K562 (cell line): ENCODE measurements at regions not wholly inside any gene's neighbourhood (a gene's known extent, or its start where the extent isn't known, plus 50 kb on each side); places are given as distances from the start of the nearest gene placed in this dataset.

Experiments used
- ATAC-seq: fragments of 200-7000 bp; cut with Tn5 transposase; 3 replicates; pipeline ENCODE4 v1.9.1; 2020; ENCODE audit warnings: moderate library complexity
- BruUV-seq: library from RNA; stranded (reverse); fragments of 400-500 nt; replicated peaks from 2 replicates; lab custom pipeline; 2021; lab: Mats Ljungman, UMichigan
- CTCF ChIA-PET: fragments of 300-600 bp; formaldehyde crosslinking; extraction: SDS; loops from one replicate; lab custom pipeline; 2021; ENCODE audit warnings: low intra/inter-chr PET ratio; lab: Yijun Ruan, JAX
- POLR2A ChIA-PET: fragments of 300-600, 350-650 bp; sonication (Branson Sonifier 250); formaldehyde crosslinking; extraction: SDS; loops from one replicate; lab custom pipeline; 2021; ENCODE audit warnings: antibody characterized with exemption, inconsistent platforms; lab: Yijun Ruan, JAX
- DNase-seq, 4 experiments: peaks; one replicate each; pipeline versions ENCODE4 v3.0.0 to v3.0.0-alpha.2; 2011 to 2018; ENCODE audit warnings: low spot score in 3 of 4, mixed read lengths in 3 of 4; ENCODE audit errors: extremely low read depth in 1 of 4
- FAIRE-seq: peaks from 2 replicates; lab custom pipeline; 2011; peaks lifted over from hg19 to GRCh38; lab: Jason Lieb, UNC
- H2AFZ ChIP-seq: 2 replicates; pipeline ENCODE4 v1.6.0; 2011; ENCODE audit warnings: low read depth, low read length, control low read depth, inconsistent platforms
- H3K27ac ChIP-seq: fragments of 200-600 bp; 3 replicates; pipeline ENCODE4 v1.8.0; 2011; ENCODE audit warnings: low read depth, mild to moderate bottlenecking, control low read depth, inconsistent platforms, low read length, moderate library complexity, mixed read lengths; ENCODE audit errors: extremely low read depth
- H3K27me3 ChIP-seq, 2 experiments: fragments of 300-600 bp in 1 of 2; 2 replicates in 1 of 2; 3 replicates in 1 of 2; pipeline versions ENCODE4 v1.6.0 to v1.8.0; 2011; ENCODE audit warnings: inconsistent platforms in 2 of 2, low read length in 2 of 2, mild to moderate bottlenecking in 1 of 2, mixed read lengths in 1 of 2, moderate library complexity in 1 of 2; ENCODE audit not compliant: control insufficient read depth in 2 of 2, insufficient read depth in 2 of 2
- H3K36me3 ChIP-seq: fragments of 300-600 bp; 3 replicates; pipeline ENCODE4 v1.8.0; 2011; ENCODE audit warnings: mild to moderate bottlenecking, low read length, inconsistent platforms; ENCODE audit not compliant: control insufficient read depth, insufficient read depth
- H3K4me1 ChIP-seq, 2 experiments: fragments of 200-600 bp in 1 of 2; replicated peaks in 1 of 2; 2 replicates in 1 of 2; 3 replicates in 1 of 2; pipeline versions ENCODE4 v1.5.1 to v1.8.0; 2011; ENCODE audit warnings: inconsistent platforms in 2 of 2, low read length in 2 of 2, mild to moderate bottlenecking in 1 of 2, mixed read lengths in 1 of 2, moderate library complexity in 1 of 2; ENCODE audit not compliant: control insufficient read depth in 2 of 2, insufficient read depth in 2 of 2
- H3K4me2 ChIP-seq: 2 replicates; pipeline ENCODE4 v1.6.1; 2011; ENCODE audit warnings: low read length, control low read depth, inconsistent platforms, mixed read lengths; ENCODE audit not compliant: insufficient read depth
- H3K4me3 ChIP-seq: fragments of 200-600 bp; sonication (generic), shearing (Covaris generic); 2 replicates; pipeline ENCODE4 v1.5.1; 2016; ENCODE audit warnings: control low read depth, inconsistent platforms
- H3K79me2 ChIP-seq: fragments of 200-600 bp; 3 replicates; pipeline ENCODE4 v1.8.0; 2011; ENCODE audit warnings: low read length, inconsistent platforms; ENCODE audit not compliant: control insufficient read depth, insufficient read depth
- H3K9ac ChIP-seq, 2 experiments: 2 replicates each; pipeline versions ENCODE4 v1.6.0 to v1.6.1; 2011; ENCODE audit warnings: low read depth in 2 of 2, low read length in 2 of 2, control low read depth in 1 of 2, inconsistent platforms in 1 of 2, mild to moderate bottlenecking in 1 of 2, mixed read lengths in 1 of 2; ENCODE audit not compliant: insufficient read depth in 1 of 2
- H3K9me1 ChIP-seq: one replicate; pipeline ENCODE4 v1.6.0; 2011; ENCODE audit warnings: inconsistent platforms, mild to moderate bottlenecking, low read length, moderate library complexity; ENCODE audit not compliant: control insufficient read depth, insufficient read depth
- H3K9me3 ChIP-seq: replicated peaks from 2 replicates; pipeline ENCODE4 v1.5.1; 2011; ENCODE audit warnings: low read depth, low read length, inconsistent platforms; ENCODE audit not compliant: control insufficient read depth, insufficient read depth
- H4K20me1 ChIP-seq: replicated peaks from 2 replicates; pipeline ENCODE4 v1.6.1; 2011; ENCODE audit warnings: low read length, inconsistent platforms, mixed read lengths; ENCODE audit not compliant: control insufficient read depth, insufficient read depth
- IFI16 ChIP-seq: fragments of 250-450 bp; sonication (Bioruptor Pico); IDR thresholded peaks from 2 replicates; pipeline ENCODE4 v2.1.2; 2022; ENCODE audit warnings: mild to moderate bottlenecking, inconsistent platforms
- MEF2D ChIP-seq: conservative IDR thresholded peaks from 2 replicates; pipeline ENCODE4 v1.6.1; 2016; ENCODE audit warnings: low read depth, missing genetic modification characterization, missing compliant biosample characterization
- MYBL2 ChIP-seq, 2 experiments: fragments of 450-650 bp in 1 of 2; sonication (generic) in 1 of 2; formaldehyde crosslinking in 1 of 2; IDR thresholded peaks; 2 replicates each; pipeline versions ENCODE4 v1.6.1 to v1.8.1; 2017 to 2022; ENCODE audit warnings: borderline replicate concordance in 1 of 2, inconsistent platforms in 1 of 2, low read depth in 1 of 2, mild to moderate bottlenecking in 1 of 2, missing genetic modification reagents in 1 of 2, moderate library complexity in 1 of 2
- SMARCE1 ChIP-seq: fragments of 450-650 bp; IDR thresholded peaks from 2 replicates; pipeline ENCODE4 v1.7.1; 2016; ENCODE audit warnings: mild to moderate bottlenecking
- ZKSCAN8 ChIP-seq: fragments of 200-800 bp; sonication (Bioruptor generic); IDR thresholded peaks from 2 replicates; pipeline ENCODE4 v1.6.1; 2016; ENCODE audit warnings: missing genetic modification characterization, missing compliant biosample characterization
- ZNF75A ChIP-seq: fragments of 450-650 bp; formaldehyde crosslinking; IDR thresholded peaks from 2 replicates; pipeline ENCODE4 v1.4.0; 2020; ENCODE audit warnings: mild to moderate bottlenecking
- WGBS: fragments of 100-300 bp; shearing (Covaris generic); methylation state at CpG from one replicate; pipeline ENCODE4 v1.1.6; 2016; ENCODE audit warnings: low coverage, mixed read lengths; ENCODE audit not compliant: insufficient coverage; ENCODE audit errors: missing lambda C conversion rate; 5-methylcytosine and 5-hydroxymethylcytosine counted together
- in situ Hi-C: fragments of 300-500 bp; cut with MboI; formaldehyde crosslinking; loops from 4 replicates; pipeline ENCODE4 v1.15.0; 2018; ENCODE audit warnings: inconsistent platforms, mixed read lengths
- intact Hi-C: fragments of 100-400 bp; cut with micrococcal nuclease; formaldehyde crosslinking; loops from 2 replicates; pipeline ENCODE4 v1.14.2; 2022
- TF ChIP-seq, protein P1 (sequence below): sonication (generic); formaldehyde crosslinking; IDR thresholded peaks from 2 replicates; pipeline ENCODE4 v1.8.0; 2022; ENCODE audit warnings: mild to moderate bottlenecking, missing genetic modification reagents, borderline replicate concordance

DNA sequence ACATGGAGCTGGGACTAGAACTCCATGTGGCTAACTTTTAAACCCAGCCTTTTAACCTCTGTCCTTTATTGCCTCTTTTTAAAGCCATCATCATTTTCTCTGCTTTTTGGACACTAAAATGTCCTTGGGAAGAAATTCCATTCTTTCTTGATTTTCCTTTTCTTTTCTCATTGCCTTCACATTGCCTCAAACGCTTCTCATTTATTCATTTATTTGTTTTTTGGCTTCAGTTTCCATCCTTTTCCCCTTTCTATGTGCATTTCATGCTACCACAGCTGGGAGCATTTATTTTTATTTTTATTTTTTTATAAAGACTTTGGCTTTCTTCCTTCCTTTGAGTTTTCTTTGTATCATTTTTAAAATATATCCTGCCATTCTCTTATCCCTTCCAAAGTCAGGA lies 212.2 kb downstream of the DACT1 start:
- no peak overlapping the region for H3K9ac ChIP-seq
- TF ChIP-seq, protein P1, sequence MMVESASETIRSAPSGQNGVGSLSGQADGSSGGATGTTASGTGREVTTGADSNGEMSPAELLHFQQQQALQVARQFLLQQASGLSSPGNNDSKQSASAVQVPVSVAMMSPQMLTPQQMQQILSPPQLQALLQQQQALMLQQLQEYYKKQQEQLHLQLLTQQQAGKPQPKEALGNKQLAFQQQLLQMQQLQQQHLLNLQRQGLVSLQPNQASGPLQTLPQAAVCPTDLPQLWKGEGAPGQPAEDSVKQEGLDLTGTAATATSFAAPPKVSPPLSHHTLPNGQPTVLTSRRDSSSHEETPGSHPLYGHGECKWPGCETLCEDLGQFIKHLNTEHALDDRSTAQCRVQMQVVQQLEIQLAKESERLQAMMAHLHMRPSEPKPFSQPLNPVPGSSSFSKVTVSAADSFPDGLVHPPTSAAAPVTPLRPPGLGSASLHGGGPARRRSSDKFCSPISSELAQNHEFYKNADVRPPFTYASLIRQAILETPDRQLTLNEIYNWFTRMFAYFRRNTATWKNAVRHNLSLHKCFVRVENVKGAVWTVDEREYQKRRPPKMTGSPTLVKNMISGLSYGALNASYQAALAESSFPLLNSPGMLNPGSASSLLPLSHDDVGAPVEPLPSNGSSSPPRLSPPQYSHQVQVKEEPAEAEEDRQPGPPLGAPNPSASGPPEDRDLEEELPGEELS, result no peak
- TF ChIP-seq SMARCE1, result no peak
- TF ChIP-seq ZNF75A (CRISPR knock-in tag), result no peak
- TF ChIP-seq MEF2D (tag), result no peak
- no peak for TF ChIP-seq IFI16 (CRISPR knock-in tag)
- TF ChIP-seq MYBL2 (IDR thresholded peaks at IDR 0.05; ENCODE audit: low read depth), result no peak
- TF ChIP-seq MYBL2 (CRISPR knock-in tag; IDR thresholded peaks at IDR 0.05; ENCODE audit: borderline replicate concordance), result no peak
- TF ChIP-seq ZKSCAN8, result no peak
- no peaks in the 10 kb centered on the region for H3K79me2 ChIP-seq
- ChIA-PET POLR2A (no interaction called here), CTCF (no interaction called here)
- intact Hi-C loops, result no loop called here
- H3K4me1 ChIP-seq, result no peaks in the 10 kb centered on the region
- H2AFZ ChIP-seq, result no peak overlapping the region
- H3K27me3 ChIP-seq, result no peaks in the 10 kb centered on the region
- BruUV-seq, result no TSS peak
- in situ Hi-C loops, result no loop called here
- FAIRE-seq (no peak), ATAC-seq (no peak), DNase-seq (no peak)
- H3K9me3 ChIP-seq, result no peaks in the 10 kb centered on the region
- no peak overlapping the region for H3K4me2 ChIP-seq
- H3K4me3 ChIP-seq, result no peak overlapping the region
- no peaks in the 10 kb centered on the region for H4K20me1 ChIP-seq
- no peak overlapping the region for H3K27ac ChIP-seq
- 0% methylated on average over 1 of the region's 1 CpG for WGBS
- no peaks in the 10 kb centered on the region for H3K36me3 ChIP-seq
- no peaks in the 10 kb centered on the region for H3K9me1 ChIP-seq
